Testis (tissue), 2 donors: ENCODE measurements at regions not wholly inside any gene's neighbourhood (a gene's known extent, or its start where the extent isn't known, plus 50 kb on each side); places are given as distances from the start of the nearest gene placed in this dataset.

Experiments
- POLR2A ChIP-seq: fragments of 450-650 bp; IDR thresholded peaks from one replicate; pipeline ENCODE4 v1.6.1; 2017; ENCODE audit warnings: antibody characterized with exemption, mild to moderate bottlenecking, moderate library complexity
- TF ChIP-seq, protein P1 (sequence below), 3 experiments: fragments of 450-650 bp in 2 of 3; fragments of 200-600 bp in 1 of 3; sonication (generic) in 1 of 3; IDR thresholded peaks; one replicate each; pipeline ENCODE4 v1.5.1; 2016 to 2019; ENCODE audit warnings: antibody characterized with exemption in 3 of 3, mild to moderate bottlenecking in 2 of 3, moderate library complexity in 1 of 3

DNA sequence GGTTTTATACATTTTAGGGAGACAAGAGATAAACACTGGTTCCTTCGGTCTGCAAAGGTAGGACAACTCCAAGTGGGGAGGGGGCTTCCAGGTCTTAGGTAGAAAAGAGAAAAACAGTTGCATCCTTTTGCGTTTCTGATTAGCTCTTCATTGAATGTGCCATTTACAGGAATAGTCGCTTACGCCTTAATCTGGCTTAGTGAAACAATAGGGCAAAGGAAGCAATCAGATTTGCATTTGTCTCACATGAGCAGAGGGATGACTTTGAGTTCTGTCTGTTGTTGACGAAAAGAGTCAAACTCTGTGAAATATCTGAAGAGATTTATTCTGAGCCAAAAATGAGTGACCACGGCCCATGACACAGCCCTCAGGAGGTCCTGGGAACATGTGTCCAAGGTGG is 166.0 kb upstream of the ATP10A start:
- TF ChIP-seq, protein P1, sequence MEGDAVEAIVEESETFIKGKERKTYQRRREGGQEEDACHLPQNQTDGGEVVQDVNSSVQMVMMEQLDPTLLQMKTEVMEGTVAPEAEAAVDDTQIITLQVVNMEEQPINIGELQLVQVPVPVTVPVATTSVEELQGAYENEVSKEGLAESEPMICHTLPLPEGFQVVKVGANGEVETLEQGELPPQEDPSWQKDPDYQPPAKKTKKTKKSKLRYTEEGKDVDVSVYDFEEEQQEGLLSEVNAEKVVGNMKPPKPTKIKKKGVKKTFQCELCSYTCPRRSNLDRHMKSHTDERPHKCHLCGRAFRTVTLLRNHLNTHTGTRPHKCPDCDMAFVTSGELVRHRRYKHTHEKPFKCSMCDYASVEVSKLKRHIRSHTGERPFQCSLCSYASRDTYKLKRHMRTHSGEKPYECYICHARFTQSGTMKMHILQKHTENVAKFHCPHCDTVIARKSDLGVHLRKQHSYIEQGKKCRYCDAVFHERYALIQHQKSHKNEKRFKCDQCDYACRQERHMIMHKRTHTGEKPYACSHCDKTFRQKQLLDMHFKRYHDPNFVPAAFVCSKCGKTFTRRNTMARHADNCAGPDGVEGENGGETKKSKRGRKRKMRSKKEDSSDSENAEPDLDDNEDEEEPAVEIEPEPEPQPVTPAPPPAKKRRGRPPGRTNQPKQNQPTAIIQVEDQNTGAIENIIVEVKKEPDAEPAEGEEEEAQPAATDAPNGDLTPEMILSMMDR (IDR thresholded peaks at IDR 0.05), result no peak
- TF ChIP-seq POLR2A, result no peak
